ENCODE measurements at regions not wholly inside any gene's neighbourhood (a gene's known extent, or its start where the extent isn't known, plus 50 kb on each side); places are given as distances from the start of the nearest gene placed in this dataset.

- no peak overlapping the region for H3K4me2 ChIP-seq
- POLR2A ChIA-PET = no interaction called here
Observed at GRCh38 chr12:38984388-38984787, 79.0 kb upstream of the CPNE8 start.

DNA sequence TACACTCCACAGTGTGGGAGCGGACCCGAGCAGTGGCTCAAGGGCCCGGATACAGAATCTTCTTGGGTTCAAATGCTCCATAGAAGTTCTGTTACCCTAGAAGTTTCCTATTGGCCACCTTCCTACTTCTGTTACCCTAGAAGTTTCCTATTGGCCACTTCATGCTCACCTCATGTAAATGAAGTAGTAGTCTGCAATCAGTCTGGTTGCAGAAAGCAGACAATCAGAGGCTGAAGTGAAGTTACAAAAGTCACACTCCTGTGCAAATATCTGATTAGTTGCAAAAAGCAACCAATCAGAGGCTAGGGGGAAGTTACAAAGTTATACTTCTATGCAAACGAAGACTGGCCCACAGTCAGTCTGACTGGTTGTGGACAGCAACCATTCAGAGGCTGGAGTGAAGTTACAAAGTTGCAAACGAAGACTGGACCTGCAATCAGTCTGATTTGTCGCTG is 77.8 kb upstream of the CPNE8 start:
- Histone ChIP-seq H3F3A (replicated peaks; ENCODE audit: insufficient read depth) (no peaks in the 10 kb centered on the region), H2AFZ (ENCODE audit: low read depth) (no peak overlapping the region), H3K9me2 (no peaks in the 10 kb centered on the region), H3K4me2 (peak overlapping the region; percentile 57; the same call in 1 of the 2 replicates), H3K79me2 (ENCODE audit: insufficient read depth) (no peaks in the 10 kb centered on the region), H3K9ac (no peak overlapping the region), H3K36me3 (replicated peaks in 1 of 2; ENCODE audit: control insufficient read depth in 1 of 2, insufficient read depth in 2 of 2, low read length in 1 of 2) (no peaks in the 10 kb centered on the region), H4K20me1 (ENCODE audit: insufficient read depth) (no peaks in the 10 kb centered on the region), H3K4me3 (ENCODE audit: low read depth in 2 of 2, low read length in 1 of 2) (peak overlapping the region; percentile 20 to 47; a peak in 3 of 4 replicates), H3K27me3 (ENCODE audit: insufficient read depth) (no peaks in the 10 kb centered on the region), H3K9me3 (no peaks in the 10 kb centered on the region), H3K4me1 (ENCODE audit: control insufficient read depth in 1 of 2, insufficient read depth in 2 of 2, low read depth in 1 of 2, low read length in 1 of 2) (no peaks in the 10 kb centered on the region), H3K27ac (ENCODE audit: low read depth in 2 of 2, low read length in 1 of 2) (no peak overlapping the region)
- CTCF ChIA-PET = interaction anchor here (1.5 kb wide), 1 partner anchor 76 kb away, joined by 3 read pairs; no protein-coding TSS in a partner anchor
- POLR2A ChIA-PET = no interaction called here
- 47% methylated on average over 5 of the region's 6 CpGs for WGBS (ENCODE audit: low lambda C conversion rate)
- DNase-seq = no peak
- no peak for TF ChIP-seq CHD2 (IDR thresholded peaks at IDR 0.05; ENCODE audit: low read length, partially characterized antibody)
- no peak for TF ChIP-seq TAF1 (IDR thresholded peaks at IDR 0.05; ENCODE audit: borderline replicate concordance, low read depth, low read length)
- TF ChIP-seq EZH2phosphoT487 (IDR thresholded peaks at IDR 0.05; ENCODE audit: borderline replicate concordance, low read depth) = no peak
- TF ChIP-seq NRF1 (IDR thresholded peaks at IDR 0.05; ENCODE audit: low read depth, low read length) = no peak
- no peak for TF ChIP-seq GATA2 (CRISPR knock-in tag; IDR thresholded peaks at IDR 0.05)
- no peak for TF ChIP-seq ZBTB33 (IDR thresholded peaks at IDR 0.05; ENCODE audit: borderline replicate concordance, low read depth)

More at GRCh38 chr12:38984388-38984787, 79.0 kb upstream of the CPNE8 start:
- TF ChIP-seq SIN3A (IDR thresholded peaks at IDR 0.05; ENCODE audit: borderline replicate concordance, low read depth, low read length) (no peak), YY1 (IDR thresholded peaks at IDR 0.05; ENCODE audit: low read depth) (no peak), NRF1 (IDR thresholded peaks at IDR 0.05; ENCODE audit: low read depth, low read length) (no peak), TCF12 (IDR thresholded peaks at IDR 0.05) (no peak), JUND (IDR thresholded peaks at IDR 0.05) (no peak), TEAD4 (IDR thresholded peaks at IDR 0.05; ENCODE audit: borderline replicate concordance, insufficient read depth) (no peak), MXI1 (IDR thresholded peaks at IDR 0.05; ENCODE audit: low read depth, low read length) (no peak), EZH2phosphoT487 (IDR thresholded peaks at IDR 0.05; ENCODE audit: borderline replicate concordance, low read depth) (no peak), IRF3 (IDR thresholded peaks at IDR 0.05; ENCODE audit: low read depth, low read length) (no peak), POLR2AphosphoS5 (IDR thresholded peaks at IDR 0.05; ENCODE audit: low read depth, low read length) (no peak), ZBTB33 (IDR thresholded peaks at IDR 0.05; ENCODE audit: borderline replicate concordance, low read depth) (no peak)
- H3K36me3 ChIP-seq (replicated peaks in 1 of 2; ENCODE audit: control insufficient read depth in 1 of 2, insufficient read depth in 2 of 2, low read length in 1 of 2) = no peaks in the 10 kb centered on the region
- no peak overlapping the region for H2AFZ ChIP-seq (ENCODE audit: low read depth)
- H3K4me1 ChIP-seq (ENCODE audit: control insufficient read depth in 1 of 2, insufficient read depth in 2 of 2, low read depth in 1 of 2, low read length in 1 of 2) = no peaks in the 10 kb centered on the region
- CTCF ChIA-PET = interaction anchor here (1.5 kb wide), 1 partner anchor 78 kb away, joined by 3 read pairs; no protein-coding TSS in a partner anchor
- H3F3A ChIP-seq (replicated peaks; ENCODE audit: insufficient read depth) = no peaks in the 10 kb centered on the region
- no peaks in the 10 kb centered on the region for H3K27me3 ChIP-seq (ENCODE audit: insufficient read depth)
- no peaks in the 10 kb centered on the region for H3K79me2 ChIP-seq (ENCODE audit: insufficient read depth)
- H3K9me3 ChIP-seq = no peaks in the 10 kb centered on the region
- H3K9ac ChIP-seq = no peak overlapping the region
- H4K20me1 ChIP-seq (ENCODE audit: insufficient read depth) = no peaks in the 10 kb centered on the region
- WGBS (ENCODE audit: low lambda C conversion rate) = 84% methylated on average over 1 of the region's 1 CpG
- H3K9me2 ChIP-seq = no peaks in the 10 kb centered on the region
- DNase-seq = no peak
- no peak overlapping the region for H3K4me3 ChIP-seq (ENCODE audit: low read depth in 2 of 2, low read length in 1 of 2)
- no peak overlapping the region for H3K27ac ChIP-seq (ENCODE audit: low read depth in 2 of 2, low read length in 1 of 2)

All from SK-N-SH (cell line).